ENCODE measurements at regions not wholly inside any gene's neighbourhood (a gene's known extent, or its start where the extent isn't known, plus 50 kb on each side); places are given as distances from the start of the nearest gene placed in this dataset.

DNA sequence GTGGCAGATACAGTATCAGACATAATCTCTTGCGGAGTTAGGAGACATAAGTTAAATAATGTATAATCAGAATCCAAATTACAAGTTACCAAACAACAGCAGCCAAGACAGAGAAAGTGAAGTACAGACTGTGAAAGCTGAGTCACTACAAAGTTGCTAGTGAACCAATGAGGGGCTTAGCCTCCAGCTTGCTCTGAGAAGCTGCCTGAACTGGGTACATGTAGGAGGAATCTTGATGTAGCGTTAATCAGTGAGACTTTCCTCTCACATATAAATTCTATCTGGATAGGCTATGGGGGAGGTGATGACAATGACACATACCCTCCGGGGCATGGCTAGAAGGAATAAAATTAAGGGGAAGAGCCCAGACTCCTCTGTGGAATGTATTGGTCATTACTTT is 1234.3 kb upstream of the DDX18 start:
- intact Hi-C loops (cut with DNase I) = no loop called here
- WGBS, 2 donors = 44 to 67% methylated on average over 3 of the region's 3 CpGs
- no peaks in the 10 kb centered on the region for H3K27me3 ChIP-seq
- no peaks in the 10 kb centered on the region for H3K36me3 ChIP-seq
- H3K9me3 ChIP-seq = peaks cover 0 to 16% (median 11%) of the 10 kb centered on the region in 3 donors
- H3K4me3 ChIP-seq = no peak overlapping the region
- no peaks in the 10 kb centered on the region for H3K4me1 ChIP-seq
- no peak for DNase-seq
- H3K27ac ChIP-seq = no peak overlapping the region
- no peak for TF ChIP-seq POLR2A (IDR thresholded peaks at IDR 0.05)
- TF ChIP-seq, protein P1, sequence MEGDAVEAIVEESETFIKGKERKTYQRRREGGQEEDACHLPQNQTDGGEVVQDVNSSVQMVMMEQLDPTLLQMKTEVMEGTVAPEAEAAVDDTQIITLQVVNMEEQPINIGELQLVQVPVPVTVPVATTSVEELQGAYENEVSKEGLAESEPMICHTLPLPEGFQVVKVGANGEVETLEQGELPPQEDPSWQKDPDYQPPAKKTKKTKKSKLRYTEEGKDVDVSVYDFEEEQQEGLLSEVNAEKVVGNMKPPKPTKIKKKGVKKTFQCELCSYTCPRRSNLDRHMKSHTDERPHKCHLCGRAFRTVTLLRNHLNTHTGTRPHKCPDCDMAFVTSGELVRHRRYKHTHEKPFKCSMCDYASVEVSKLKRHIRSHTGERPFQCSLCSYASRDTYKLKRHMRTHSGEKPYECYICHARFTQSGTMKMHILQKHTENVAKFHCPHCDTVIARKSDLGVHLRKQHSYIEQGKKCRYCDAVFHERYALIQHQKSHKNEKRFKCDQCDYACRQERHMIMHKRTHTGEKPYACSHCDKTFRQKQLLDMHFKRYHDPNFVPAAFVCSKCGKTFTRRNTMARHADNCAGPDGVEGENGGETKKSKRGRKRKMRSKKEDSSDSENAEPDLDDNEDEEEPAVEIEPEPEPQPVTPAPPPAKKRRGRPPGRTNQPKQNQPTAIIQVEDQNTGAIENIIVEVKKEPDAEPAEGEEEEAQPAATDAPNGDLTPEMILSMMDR (IDR thresholded peaks at IDR 0.05) = no peak

- Histone ChIP-seq H3K4me1 (no peaks in the 10 kb centered on the region), H3K27me3 (no peaks in the 10 kb centered on the region), H3K4me3 (no peak overlapping the region), H3K36me3 (no peaks in the 10 kb centered on the region), H3K27ac (no peak overlapping the region), H3K9me3 (peaks cover 0 to 6% (median 0%) of the 10 kb centered on the region in 3 donors)
- WGBS, 2 donors = 51 to 54% methylated on average over 2 of the region's 2 CpGs
- intact Hi-C loops (cut with DNase I) = no loop called here
- TF ChIP-seq, protein P1 (IDR thresholded peaks at IDR 0.05) = no peak
- no peak for TF ChIP-seq POLR2A (IDR thresholded peaks at IDR 0.05)
- DNase-seq = no peak
These were observed 1231.6 kb upstream of the DDX18 start for GRCh38 chr2:116582850-116583249.

- 26 to 27% methylated on average over 2 of the region's 2 CpGs for WGBS, 2 donors
- H3K36me3 ChIP-seq = no peaks in the 10 kb centered on the region
- no peak overlapping the region for H3K4me3 ChIP-seq
- H3K27ac ChIP-seq = no peak overlapping the region
- TF ChIP-seq, protein P1 (IDR thresholded peaks at IDR 0.05) = no peak
- no peak for TF ChIP-seq POLR2A (IDR thresholded peaks at IDR 0.05)
- peaks cover 0 to 18% (median 0%) of the 10 kb centered on the region in 3 donors for H3K9me3 ChIP-seq
- no peaks in the 10 kb centered on the region for H3K4me1 ChIP-seq
- no peaks in the 10 kb centered on the region for H3K27me3 ChIP-seq
- intact Hi-C loops (cut with DNase I) = no loop called here
- DNase-seq = no peak
These were observed 1228.7 kb upstream of the DDX18 start for GRCh38 chr2:116585669-116586327.

DNA sequence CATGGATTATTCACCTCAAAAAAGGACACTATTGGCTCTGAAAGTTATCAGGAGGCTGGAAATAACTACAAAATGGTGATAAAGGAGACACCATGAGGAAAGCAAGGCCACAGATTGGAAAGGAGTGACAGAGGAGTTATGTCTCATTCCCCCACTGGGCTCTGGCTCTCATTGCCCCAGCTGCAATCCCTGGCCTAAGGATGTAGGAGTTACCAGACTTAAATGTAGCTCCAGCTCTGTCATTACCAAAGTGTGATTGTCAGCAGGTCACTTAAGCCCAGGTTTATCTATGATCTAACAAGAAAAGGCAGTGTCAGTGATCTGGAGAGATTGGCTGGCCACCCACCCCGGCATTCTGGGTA is 1228.2 kb upstream of the DDX18 start:
- peaks cover 0 to 18% (median 0%) of the 10 kb centered on the region in 3 donors for H3K9me3 ChIP-seq
- H3K27ac ChIP-seq = no peak overlapping the region
- TF ChIP-seq POLR2A (IDR thresholded peaks at IDR 0.05) = no peak
- TF ChIP-seq, protein P1 (IDR thresholded peaks at IDR 0.05) = no peak
- H3K36me3 ChIP-seq = no peaks in the 10 kb centered on the region
- no peak for DNase-seq
- no peaks in the 10 kb centered on the region for H3K4me1 ChIP-seq
- intact Hi-C loops (cut with DNase I) = no loop called here
- no peak overlapping the region for H3K4me3 ChIP-seq
- 85 to 100% methylated on average over 1 of the region's 1 CpG for WGBS, 2 donors
- H3K27me3 ChIP-seq = no peaks in the 10 kb centered on the region
